ENCODE measurements at regions not wholly inside any gene's neighbourhood (a gene's known extent, or its start where the extent isn't known, plus 50 kb on each side); places are given as distances from the start of the nearest gene placed in this dataset.

GRCh38 chr7:47690902-47691558 is 109.1 kb upstream of the TNS3 start:
- DNase-seq (ENCODE audit: low spot score): no peak

GRCh38 chr7:47689558-47689957 is 107.6 kb upstream of the TNS3 start:
- no peak for DNase-seq (ENCODE audit: low spot score)

- DNase-seq (ENCODE audit: low spot score): peak; percentile 44
These were observed 106.6 kb upstream of the TNS3 start for GRCh38 chr7:47688311-47689100.

- no peak for DNase-seq (ENCODE audit: low spot score)
These were observed 103.9 kb upstream of the TNS3 start for GRCh38 chr7:47685712-47686376.

- DNase-seq (ENCODE audit: low spot score): no peak
These were observed 103.2 kb upstream of the TNS3 start for GRCh38 chr7:47685151-47685550.

GRCh38 chr7:47684728-47685127 is 102.8 kb upstream of the TNS3 start:
- DNase-seq (ENCODE audit: low spot score): no peak

- DNase-seq (ENCODE audit: low spot score): no peak
These were observed 101.6 kb upstream of the TNS3 start for GRCh38 chr7:47683485-47683898.

- DNase-seq (ENCODE audit: low spot score): no peak
These were observed 101.0 kb upstream of the TNS3 start for GRCh38 chr7:47682874-47683273.

GRCh38 chr7:47681249-47681810 is 99.4 kb upstream of the TNS3 start:
- DNase-seq (ENCODE audit: low spot score): peak; percentile 65

GRCh38 chr7:47678641-47679380 is 96.9 kb upstream of the TNS3 start:
- DNase-seq (ENCODE audit: low spot score): no peak

GRCh38 chr7:47677664-47678063 is 95.8 kb upstream of the TNS3 start:
- no peak for DNase-seq (ENCODE audit: low spot score)

- DNase-seq (ENCODE audit: low spot score): no peak
These were observed 95.2 kb upstream of the TNS3 start for GRCh38 chr7:47677093-47677492.

- DNase-seq (ENCODE audit: low spot score): no peak
These were observed 91.1 kb upstream of the TNS3 start for GRCh38 chr7:47672977-47673381.

- DNase-seq (ENCODE audit: low spot score): no peak
These were observed 90.4 kb upstream of the TNS3 start for GRCh38 chr7:47672271-47672791.

- no peak for DNase-seq (ENCODE audit: low spot score)
These were observed 89.4 kb upstream of the TNS3 start for GRCh38 chr7:47671358-47671757.

- no peak for DNase-seq (ENCODE audit: low spot score)
These were observed 88.8 kb upstream of the TNS3 start for GRCh38 chr7:47670729-47671128.

GRCh38 chr7:47669901-47670384 is 88.0 kb upstream of the TNS3 start:
- no peak for DNase-seq (ENCODE audit: low spot score)

- DNase-seq (ENCODE audit: low spot score): peak; percentile 50
These were observed 87.4 kb upstream of the TNS3 start for GRCh38 chr7:47669178-47669891.

GRCh38 chr7:47666164-47666862 is 84.4 kb upstream of the TNS3 start:
- no peak for DNase-seq (ENCODE audit: low spot score)

GRCh38 chr7:47664650-47665195 is 82.8 kb upstream of the TNS3 start:
- no peak for DNase-seq (ENCODE audit: low spot score)
